ENCODE measurements at regions not wholly inside any gene's neighbourhood (a gene's known extent, or its start where the extent isn't known, plus 50 kb on each side); places are given as distances from the start of the nearest gene placed in this dataset.

GRCh38 chr10:43802988-43803696 is 154.5 kb upstream of the ZNF32 start:
- DNase-seq = no peak

GRCh38 chr10:43801626-43802025 is 152.9 kb upstream of the ZNF32 start:
- no peak for DNase-seq

GRCh38 chr10:43801140-43801539 is 152.5 kb upstream of the ZNF32 start:
- no peak for DNase-seq

GRCh38 chr10:43796781-43797180 is 148.1 kb upstream of the ZNF32 start:
- DNase-seq = no peak

GRCh38 chr10:43795639-43796038 is 147.0 kb upstream of the ZNF32 start:
- no peak for DNase-seq

- DNase-seq = no peak
These were observed 146.4 kb upstream of the ZNF32 start for GRCh38 chr10:43795093-43795492.

GRCh38 chr10:43794181-43794815 is 145.6 kb upstream of the ZNF32 start:
- no peak for DNase-seq

GRCh38 chr10:43793704-43794103 is 145.0 kb upstream of the ZNF32 start:
- DNase-seq = no peak

GRCh38 chr10:43790147-43790546 is 141.5 kb upstream of the ZNF32 start:
- DNase-seq = no peak

GRCh38 chr10:43785252-43785651 is 136.6 kb upstream of the ZNF32 start:
- DNase-seq = no peak

- no peak for DNase-seq
These were observed 134.1 kb upstream of the ZNF32 start for GRCh38 chr10:43782814-43783213.

GRCh38 chr10:43781480-43782361 is 133.0 kb upstream of the ZNF32 start:
- no peak for DNase-seq

- DNase-seq = no peak
These were observed 129.9 kb upstream of the ZNF32 start for GRCh38 chr10:43778571-43778970.

GRCh38 chr10:43775384-43775783 is 126.7 kb upstream of the ZNF32 start:
- DNase-seq = no peak

- DNase-seq = no peak
These were observed 125.6 kb upstream of the ZNF32 start for GRCh38 chr10:43774234-43774769.

GRCh38 chr10:43773736-43774135 is 125.1 kb upstream of the ZNF32 start:
- DNase-seq = no peak

- DNase-seq = no peak
These were observed 123.5 kb upstream of the ZNF32 start for GRCh38 chr10:43772171-43772570.

- no peak for DNase-seq
These were observed 123.0 kb upstream of the ZNF32 start for GRCh38 chr10:43771675-43772074.

- DNase-seq = no peak
These were observed 116.8 kb upstream of the ZNF32 start for GRCh38 chr10:43765516-43765915.

- no peak for DNase-seq
These were observed 115.2 kb upstream of the ZNF32 start for GRCh38 chr10:43763846-43764245.

- DNase-seq = no peak
These were observed 111.8 kb upstream of the ZNF32 start for GRCh38 chr10:43760514-43760913.

GRCh38 chr10:43759216-43759615 is 110.5 kb upstream of the ZNF32 start:
- DNase-seq = no peak

GRCh38 chr10:43756341-43756740 is 107.7 kb upstream of the ZNF32 start:
- DNase-seq = no peak

All from right hindlimb (tissue), 1 donor.